ENCODE measurements at regions not wholly inside any gene's neighbourhood (a gene's known extent, or its start where the extent isn't known, plus 50 kb on each side); places are given as distances from the start of the nearest gene placed in this dataset.

- no peak for TF ChIP-seq CTCF (IDR thresholded peaks at IDR 0.05; ENCODE audit: insufficient read depth, low read length)
- TF ChIP-seq POLR2AphosphoS5 (IDR thresholded peaks at IDR 0.05; ENCODE audit: low read depth) = no peak
- no peak for TF ChIP-seq GABPA (IDR thresholded peaks at IDR 0.05; ENCODE audit: low read depth)
- TF ChIP-seq, protein P1, sequence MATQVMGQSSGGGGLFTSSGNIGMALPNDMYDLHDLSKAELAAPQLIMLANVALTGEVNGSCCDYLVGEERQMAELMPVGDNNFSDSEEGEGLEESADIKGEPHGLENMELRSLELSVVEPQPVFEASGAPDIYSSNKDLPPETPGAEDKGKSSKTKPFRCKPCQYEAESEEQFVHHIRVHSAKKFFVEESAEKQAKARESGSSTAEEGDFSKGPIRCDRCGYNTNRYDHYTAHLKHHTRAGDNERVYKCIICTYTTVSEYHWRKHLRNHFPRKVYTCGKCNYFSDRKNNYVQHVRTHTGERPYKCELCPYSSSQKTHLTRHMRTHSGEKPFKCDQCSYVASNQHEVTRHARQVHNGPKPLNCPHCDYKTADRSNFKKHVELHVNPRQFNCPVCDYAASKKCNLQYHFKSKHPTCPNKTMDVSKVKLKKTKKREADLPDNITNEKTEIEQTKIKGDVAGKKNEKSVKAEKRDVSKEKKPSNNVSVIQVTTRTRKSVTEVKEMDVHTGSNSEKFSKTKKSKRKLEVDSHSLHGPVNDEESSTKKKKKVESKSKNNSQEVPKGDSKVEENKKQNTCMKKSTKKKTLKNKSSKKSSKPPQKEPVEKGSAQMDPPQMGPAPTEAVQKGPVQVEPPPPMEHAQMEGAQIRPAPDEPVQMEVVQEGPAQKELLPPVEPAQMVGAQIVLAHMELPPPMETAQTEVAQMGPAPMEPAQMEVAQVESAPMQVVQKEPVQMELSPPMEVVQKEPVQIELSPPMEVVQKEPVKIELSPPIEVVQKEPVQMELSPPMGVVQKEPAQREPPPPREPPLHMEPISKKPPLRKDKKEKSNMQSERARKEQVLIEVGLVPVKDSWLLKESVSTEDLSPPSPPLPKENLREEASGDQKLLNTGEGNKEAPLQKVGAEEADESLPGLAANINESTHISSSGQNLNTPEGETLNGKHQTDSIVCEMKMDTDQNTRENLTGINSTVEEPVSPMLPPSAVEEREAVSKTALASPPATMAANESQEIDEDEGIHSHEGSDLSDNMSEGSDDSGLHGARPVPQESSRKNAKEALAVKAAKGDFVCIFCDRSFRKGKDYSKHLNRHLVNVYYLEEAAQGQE (IDR thresholded peaks at IDR 0.05; ENCODE audit: insufficient replicate concordance, low read depth) = no peak
These were observed 76.1 kb downstream of the SCG2 start for GRCh38 chr2:223526106-223526505.
